BJ (cell line): ENCODE measurements at regions not wholly inside any gene's neighbourhood (a gene's known extent, or its start where the extent isn't known, plus 50 kb on each side); places are given as distances from the start of the nearest gene placed in this dataset.

Source experiments
- CTCF ChIA-PET: fragments of 350-600 bp; formaldehyde crosslinking; extraction: SDS; loops from one replicate; lab custom pipeline; 2021; ENCODE audit warnings: antibody characterized with exemption, inconsistent platforms; lab: Yijun Ruan, JAX
- POLR2A ChIA-PET: fragments of 300-600 bp; sonication (Branson Sonifier 250); formaldehyde crosslinking; extraction: SDS; loops from one replicate; lab custom pipeline; 2021; ENCODE audit warnings: antibody characterized with exemption; lab: Charles Lee
- DNase-seq: peaks from one replicate; pipeline ENCODE4 v3.0.0-alpha.2; 2011; ENCODE audit warnings: low read depth
- H3K27me3 ChIP-seq: 2 replicates; pipeline ENCODE4 v1.6.0; 2011; ENCODE audit warnings: low read length; ENCODE audit not compliant: control insufficient read depth, insufficient read depth
- H3K36me3 ChIP-seq: 2 replicates; pipeline ENCODE4 v1.5.1; 2011; ENCODE audit warnings: low read length; ENCODE audit not compliant: control insufficient read depth, insufficient read depth
- H3K4me3 ChIP-seq: 2 replicates; pipeline ENCODE4 v1.5.1; 2011; ENCODE audit warnings: low read depth, mild to moderate bottlenecking, control low read depth, low read length
- TF ChIP-seq, protein P1 (sequence below): IDR thresholded peaks from 2 replicates; pipeline ENCODE4 v1.5.1; 2011; ENCODE audit warnings: low read depth, mild to moderate bottlenecking, control low read depth, inconsistent platforms, low read length, moderate library complexity; ENCODE audit not compliant: insufficient read depth

DNA sequence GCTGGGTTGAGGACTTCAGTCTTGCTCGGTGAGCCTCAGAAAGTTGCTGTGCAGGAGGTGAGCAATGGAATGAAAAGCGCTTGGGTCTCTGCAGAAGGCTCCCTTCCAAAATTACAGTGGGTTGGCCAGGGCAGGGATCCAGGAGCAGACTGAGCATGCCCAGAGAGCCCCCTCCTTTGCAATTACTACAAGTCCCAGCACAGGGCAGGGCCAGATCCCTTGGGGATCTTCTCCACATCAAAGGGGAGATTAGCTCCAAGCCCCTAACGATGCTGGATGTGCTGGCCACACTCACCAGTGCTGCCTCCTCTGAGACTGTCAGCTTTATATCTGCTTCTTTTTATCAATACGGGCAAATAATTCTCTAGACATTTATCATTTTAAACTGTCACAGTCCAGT lies 337.5 kb downstream of the RPS24 start:
- no peak overlapping the region for H3K4me3 ChIP-seq
- ChIA-PET POLR2A (no interaction called here), CTCF (interaction anchor here (1.0 to 2.0 kb wide), 5 partner anchors 9 to 15 kb away, joined by 3 to 5 read pairs (median 3); no protein-coding TSS in a partner anchor)
- no peak for DNase-seq
- TF ChIP-seq, protein P1, sequence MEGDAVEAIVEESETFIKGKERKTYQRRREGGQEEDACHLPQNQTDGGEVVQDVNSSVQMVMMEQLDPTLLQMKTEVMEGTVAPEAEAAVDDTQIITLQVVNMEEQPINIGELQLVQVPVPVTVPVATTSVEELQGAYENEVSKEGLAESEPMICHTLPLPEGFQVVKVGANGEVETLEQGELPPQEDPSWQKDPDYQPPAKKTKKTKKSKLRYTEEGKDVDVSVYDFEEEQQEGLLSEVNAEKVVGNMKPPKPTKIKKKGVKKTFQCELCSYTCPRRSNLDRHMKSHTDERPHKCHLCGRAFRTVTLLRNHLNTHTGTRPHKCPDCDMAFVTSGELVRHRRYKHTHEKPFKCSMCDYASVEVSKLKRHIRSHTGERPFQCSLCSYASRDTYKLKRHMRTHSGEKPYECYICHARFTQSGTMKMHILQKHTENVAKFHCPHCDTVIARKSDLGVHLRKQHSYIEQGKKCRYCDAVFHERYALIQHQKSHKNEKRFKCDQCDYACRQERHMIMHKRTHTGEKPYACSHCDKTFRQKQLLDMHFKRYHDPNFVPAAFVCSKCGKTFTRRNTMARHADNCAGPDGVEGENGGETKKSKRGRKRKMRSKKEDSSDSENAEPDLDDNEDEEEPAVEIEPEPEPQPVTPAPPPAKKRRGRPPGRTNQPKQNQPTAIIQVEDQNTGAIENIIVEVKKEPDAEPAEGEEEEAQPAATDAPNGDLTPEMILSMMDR: no peak
- 0 out of 2 replicates have a peak, but pooled peaks cover 3% of the 10 kb centered on the region for H3K27me3 ChIP-seq
- H3K36me3 ChIP-seq: no peaks in the 10 kb centered on the region

DNA sequence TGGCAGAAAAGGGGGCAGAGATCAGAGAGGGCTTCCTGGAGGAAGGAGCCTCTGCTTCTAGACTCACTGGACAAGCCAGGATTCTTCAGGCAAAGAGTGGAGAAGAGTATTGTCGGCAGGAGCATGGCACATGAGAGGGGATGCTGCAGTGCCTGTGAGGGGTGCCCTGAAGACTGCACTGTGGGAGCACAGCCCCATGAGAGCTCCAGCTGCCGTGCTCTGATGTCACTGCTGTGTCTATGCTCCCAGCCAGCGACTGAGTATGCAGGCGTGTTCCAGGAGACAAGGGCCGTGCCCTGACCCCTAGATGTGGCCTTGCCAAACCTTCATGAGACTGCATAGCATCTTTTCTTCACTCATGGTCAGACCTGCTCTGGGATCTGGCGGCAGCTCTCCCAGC lies 339.1 kb downstream of the RPS24 start:
- H3K27me3 ChIP-seq: 0 out of 2 replicates have a peak, but pooled peaks cover 3% of the 10 kb centered on the region
- no peaks in the 10 kb centered on the region for H3K36me3 ChIP-seq
- POLR2A ChIA-PET: no interaction called here
- CTCF ChIA-PET: interaction anchor here (1.1 kb wide), 1 partner anchor 17 kb away, joined by 5 read pairs; no protein-coding TSS in a partner anchor
- DNase-seq: no peak
- H3K4me3 ChIP-seq: no peak overlapping the region
- TF ChIP-seq, protein P1: no peak

DNA sequence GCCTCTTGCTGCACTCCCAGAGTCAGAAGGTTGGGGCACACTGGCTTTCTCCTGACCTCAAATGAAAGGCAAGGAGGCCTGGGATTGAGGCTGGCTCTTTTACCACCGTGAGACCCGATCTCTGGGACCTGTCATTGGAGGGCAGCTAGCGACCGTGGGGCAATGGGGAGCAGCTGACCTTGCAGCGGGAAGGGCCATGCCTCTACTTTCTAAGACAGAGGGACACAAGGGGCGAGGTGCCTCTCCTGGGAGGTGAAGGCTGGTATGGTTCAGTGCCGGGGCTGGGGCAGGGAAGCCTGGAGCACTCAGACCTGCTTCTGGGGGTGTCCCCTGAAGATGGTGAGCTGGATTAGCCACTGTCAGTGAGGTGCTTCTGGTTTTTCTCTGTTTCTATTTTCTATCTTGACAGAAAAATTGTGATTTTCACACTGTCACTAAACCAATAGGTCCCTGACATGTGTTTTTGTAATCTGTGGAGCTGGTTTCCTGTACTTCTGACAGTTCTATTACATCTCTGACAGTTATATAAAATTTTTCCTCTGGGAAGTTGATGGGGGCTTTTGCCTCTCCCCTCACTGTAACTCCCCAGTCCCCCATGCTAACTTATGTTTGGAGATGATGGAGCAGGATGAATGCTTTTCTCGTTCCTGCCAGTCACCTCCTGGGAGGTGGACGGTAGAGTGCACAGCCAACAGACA lies 340.8 kb downstream of the RPS24 start:
- POLR2A ChIA-PET: no interaction called here
- Histone ChIP-seq H3K4me3 (no peak overlapping the region), H3K36me3 (no peaks in the 10 kb centered on the region), H3K27me3 (0 out of 2 replicates have a peak, but pooled peaks cover 3% of the 10 kb centered on the region)
- TF ChIP-seq, protein P1: no peak
- no peak for DNase-seq
- CTCF ChIA-PET: interaction anchor here (0.9 kb wide), 1 partner anchor 21 kb away, joined by 3 read pairs; no protein-coding TSS in a partner anchor

DNA sequence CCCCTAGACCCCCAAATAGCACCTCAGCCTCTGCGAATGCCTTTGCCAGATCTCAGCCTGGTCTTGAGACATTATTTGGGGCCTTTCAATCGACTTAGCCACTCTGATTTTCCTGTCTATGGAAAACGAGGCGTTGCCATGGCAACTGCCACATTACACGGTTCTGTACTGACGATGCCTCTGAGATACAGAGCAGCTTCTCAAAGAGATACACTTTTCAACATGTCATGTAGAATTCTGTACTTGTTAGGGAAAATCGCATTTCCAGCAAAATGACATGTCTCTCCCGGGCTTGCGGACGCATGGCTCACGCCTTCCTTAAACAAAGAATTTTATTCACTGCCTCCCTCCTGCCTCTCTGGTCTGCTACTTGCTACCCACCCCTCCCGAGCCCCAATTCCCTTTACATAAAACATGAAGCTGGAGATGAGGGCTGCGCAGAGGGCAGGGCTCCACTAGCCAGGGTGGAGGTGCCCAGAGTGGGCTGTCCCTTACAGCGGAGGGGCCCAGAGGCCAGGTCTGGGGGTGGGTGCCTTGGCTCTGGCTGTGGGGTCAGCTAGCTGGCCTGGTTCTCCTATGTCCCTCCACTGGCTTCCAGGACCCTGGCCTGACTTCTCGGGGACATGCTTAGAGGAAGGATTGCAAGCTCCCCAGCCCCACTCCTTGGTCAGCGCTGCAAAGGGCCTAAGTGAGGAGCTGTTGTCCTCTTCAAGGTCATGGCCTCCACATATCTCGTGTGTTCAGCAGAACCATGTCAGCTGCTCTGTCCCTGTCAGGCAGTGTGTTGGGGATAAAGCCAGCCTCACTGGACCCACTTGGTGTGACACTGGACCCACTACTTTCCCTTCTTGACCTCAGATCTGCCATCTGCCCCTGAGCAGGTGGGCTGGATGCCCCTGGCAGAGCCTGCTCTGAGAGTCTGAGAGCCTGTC lies 342.5 kb downstream of the RPS24 start:
- ChIA-PET POLR2A (no interaction called here), CTCF (no interaction called here)
- peaks cover 6% of the 10 kb centered on the region for H3K27me3 ChIP-seq
- no peak for DNase-seq
- no peaks in the 10 kb centered on the region for H3K36me3 ChIP-seq
- H3K4me3 ChIP-seq: no peak overlapping the region
- TF ChIP-seq, protein P1: no peak

DNA sequence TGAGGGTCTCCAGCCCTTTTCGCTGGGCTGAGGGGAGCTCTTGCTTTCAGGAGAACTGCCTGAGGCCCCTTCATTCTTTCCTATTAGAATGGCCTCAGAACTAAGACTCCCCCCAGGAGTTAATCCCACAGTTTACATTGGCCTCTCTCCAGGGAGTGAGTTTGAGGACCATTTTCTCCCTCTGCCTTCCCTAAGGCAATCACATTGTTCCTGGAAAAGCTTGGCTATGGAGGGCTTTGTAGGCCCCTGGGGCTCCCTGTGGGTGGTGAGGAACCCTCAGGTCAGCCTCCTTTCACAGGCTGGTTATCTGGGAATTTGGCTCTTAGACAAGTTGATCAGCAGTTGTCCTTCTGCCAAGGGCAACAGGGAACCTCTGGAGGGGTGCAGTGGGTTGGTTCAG lies 343.7 kb downstream of the RPS24 start:
- TF ChIP-seq, protein P1: no peak
- POLR2A ChIA-PET: no interaction called here
- no peaks in the 10 kb centered on the region for H3K36me3 ChIP-seq
- no peak for DNase-seq
- H3K4me3 ChIP-seq: no peak overlapping the region
- H3K27me3 ChIP-seq: peaks cover 6% of the 10 kb centered on the region
- CTCF ChIA-PET: no interaction called here
